ENCODE measurements at regions not wholly inside any gene's neighbourhood (a gene's known extent, or its start where the extent isn't known, plus 50 kb on each side); places are given as distances from the start of the nearest gene placed in this dataset.

GRCh38 chr3:117756563-117756962, 1047.0 kb downstream of the TUSC7 start:
- no peaks in the 10 kb centered on the region for H3K4me1 ChIP-seq
- TF ChIP-seq CTCF (IDR thresholded peaks at IDR 0.05) = no peak
- no peak for TF ChIP-seq POLR2A (IDR thresholded peaks at IDR 0.05)
- H3K27me3 ChIP-seq = no peaks in the 10 kb centered on the region
- no peak overlapping the region for H3K4me3 ChIP-seq (replicated peaks in 1 of 3)
- no peak for DNase-seq
- intact Hi-C loops (cut with DNase I) = no loop called here
- no peaks in the 10 kb centered on the region for H3K9me3 ChIP-seq
- H3K27ac ChIP-seq = no peak overlapping the region
- WGBS, 2 donors = 58 to 63% methylated on average over 3 of the region's 3 CpGs
- no peaks in the 10 kb centered on the region for H3K36me3 ChIP-seq

- Histone ChIP-seq H3K9me3 (no peaks in the 10 kb centered on the region), H3K4me3 (replicated peaks in 1 of 3) (no peak overlapping the region), H3K27ac (no peak overlapping the region), H3K4me1 (no peaks in the 10 kb centered on the region), H3K27me3 (no peaks in the 10 kb centered on the region), H3K36me3 (no peaks in the 10 kb centered on the region)
- intact Hi-C loops (cut with DNase I) = no loop called here
- WGBS, 2 donors = 26 to 39% methylated on average over 4 of the region's 4 CpGs
- TF ChIP-seq POLR2A (IDR thresholded peaks at IDR 0.05) (no peak), CTCF (IDR thresholded peaks at IDR 0.05) (no peak)
- DNase-seq = no peak
Observed at GRCh38 chr3:117761703-117762620, 1052.4 kb downstream of the TUSC7 start.

- H3K4me1 ChIP-seq = no peaks in the 10 kb centered on the region
- no peak for TF ChIP-seq POLR2A (IDR thresholded peaks at IDR 0.05)
- no peak for TF ChIP-seq CTCF (IDR thresholded peaks at IDR 0.05)
- intact Hi-C loops (cut with DNase I) = no loop called here
- no peak overlapping the region for H3K27ac ChIP-seq
- no peaks in the 10 kb centered on the region for H3K9me3 ChIP-seq
- WGBS, 2 donors = 28 to 31% methylated on average over 3 of the region's 3 CpGs
- H3K27me3 ChIP-seq = no peaks in the 10 kb centered on the region
- no peak overlapping the region for H3K4me3 ChIP-seq (replicated peaks in 1 of 3)
- H3K36me3 ChIP-seq = no peaks in the 10 kb centered on the region
- DNase-seq = no peak
Observed at GRCh38 chr3:117762621-117763037, 1053.0 kb downstream of the TUSC7 start.

DNA sequence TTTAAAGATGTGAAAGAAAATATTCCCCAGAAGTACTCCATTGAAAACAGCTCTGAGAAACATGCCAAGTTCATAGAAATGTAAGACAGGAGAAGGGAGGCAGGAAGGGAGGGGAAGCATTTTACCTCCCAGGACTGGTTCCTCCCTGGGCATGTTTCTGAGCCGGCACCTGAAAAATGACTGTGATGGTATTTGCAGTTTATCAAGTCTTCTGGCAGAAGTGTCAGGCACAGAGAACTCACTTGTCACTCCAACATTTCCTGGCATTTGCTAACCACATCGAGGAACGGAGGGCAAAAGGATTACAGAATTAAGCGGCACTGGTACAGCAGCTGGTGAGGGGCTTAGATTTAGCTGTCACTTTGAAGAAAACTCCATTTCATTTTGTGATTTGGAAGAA, 1054.0 kb downstream of the TUSC7 start:
- Histone ChIP-seq H3K36me3 (no peaks in the 10 kb centered on the region), H3K4me3 (replicated peaks in 1 of 3) (no peak overlapping the region), H3K4me1 (no peaks in the 10 kb centered on the region), H3K27ac (no peak overlapping the region), H3K27me3 (no peaks in the 10 kb centered on the region), H3K9me3 (no peaks in the 10 kb centered on the region)
- DNase-seq = no peak
- TF ChIP-seq POLR2A (IDR thresholded peaks at IDR 0.05) (no peak), CTCF (IDR thresholded peaks at IDR 0.05) (no peak)
- 59 to 78% methylated on average over 4 of the region's 4 CpGs for WGBS, 2 donors
- intact Hi-C loops (cut with DNase I) = no loop called here

GRCh38 chr3:117768581-117768980, 1059.0 kb downstream of the TUSC7 start:
- WGBS, 2 donors = 80 to 81% methylated on average over 4 of the region's 4 CpGs
- intact Hi-C loops (cut with DNase I) = no loop called here
- no peak for DNase-seq
- Histone ChIP-seq H3K4me1 (no peaks in the 10 kb centered on the region), H3K9me3 (no peaks in the 10 kb centered on the region), H3K36me3 (no peaks in the 10 kb centered on the region), H3K27ac (no peak overlapping the region), H3K27me3 (no peaks in the 10 kb centered on the region), H3K4me3 (replicated peaks in 1 of 3) (no peak overlapping the region)
- TF ChIP-seq POLR2A (IDR thresholded peaks at IDR 0.05) (no peak), CTCF (IDR thresholded peaks at IDR 0.05) (no peak)

Measured in thyroid gland (tissue), 4 donors.